Caco-2 (cell line): ENCODE measurements at regions not wholly inside any gene's neighbourhood (a gene's known extent, or its start where the extent isn't known, plus 50 kb on each side); places are given as distances from the start of the nearest gene placed in this dataset.

ENCODE experiments used
- BruUV-seq: library from RNA; stranded (reverse); fragments of 400-500 nt; replicated peaks from 2 replicates; lab custom pipeline; 2021; lab: Mats Ljungman, UMichigan
- CTCF ChIA-PET: fragments of 300-600 bp; sonication (Branson Sonifier 250); formaldehyde crosslinking; loops from one replicate; lab custom pipeline; 2022; ENCODE audit warnings: antibody characterized with exemption; lab: Charles Lee
- POLR2A ChIA-PET: fragments of 300-600 bp; sonication (Branson Sonifier 250); formaldehyde crosslinking; loops from one replicate; lab custom pipeline; 2022; ENCODE audit warnings: antibody characterized with exemption; lab: Charles Lee
- DNase-seq, 2 experiments: peaks; one replicate each; pipeline versions ENCODE4 v3.0.0 to v3.0.0-alpha.2; 2020 to 2022
- H3K27me3 ChIP-seq: replicated peaks from 2 replicates; pipeline ENCODE4 v1.6.0; 2011; ENCODE audit warnings: low read length; ENCODE audit not compliant: control insufficient read depth, insufficient read depth
- H3K36me3 ChIP-seq: 2 replicates; pipeline ENCODE4 v1.5.1; 2011; ENCODE audit warnings: low read length; ENCODE audit not compliant: control insufficient read depth, insufficient read depth
- H3K4me1 ChIP-seq: fragments of 250-450 bp; sonication (Bioruptor Pico); 2 replicates; pipeline ENCODE4 v1.5.1; 2020; ENCODE audit warnings: mild to moderate bottlenecking
- H3K4me3 ChIP-seq: 2 replicates; pipeline ENCODE4 v1.5.1; 2011; ENCODE audit warnings: low read depth, mild to moderate bottlenecking, control low read depth, low read length
- H3K9me3 ChIP-seq: fragments of 250-450 bp; sonication (Bioruptor Pico); 2 replicates; pipeline ENCODE4 v1.5.1; 2020; ENCODE audit warnings: mild to moderate bottlenecking, moderate library complexity
- H3K27ac Mint-ChIP-seq: one replicate; pipeline ENCODE4 v1.8.0; 2022; ENCODE audit warnings: mixed read lengths; ENCODE audit not compliant: unreplicated experiment
- H3K27me3 Mint-ChIP-seq: one replicate; pipeline ENCODE4 v1.8.0; 2022; ENCODE audit warnings: mixed read lengths; ENCODE audit not compliant: insufficient read depth, unreplicated experiment
- H3K36me3 Mint-ChIP-seq: one replicate; pipeline ENCODE4 v1.8.0; 2022; ENCODE audit warnings: mild to moderate bottlenecking, mixed read lengths; ENCODE audit not compliant: insufficient read depth, unreplicated experiment
- H3K4me1 Mint-ChIP-seq: one replicate; pipeline ENCODE4 v1.8.0; 2022; ENCODE audit warnings: low read depth, mixed read lengths; ENCODE audit not compliant: unreplicated experiment
- H3K4me3 Mint-ChIP-seq: one replicate; pipeline ENCODE4 v1.8.0; 2022; ENCODE audit warnings: mild to moderate bottlenecking, moderate library complexity, mixed read lengths; ENCODE audit not compliant: unreplicated experiment
- H3K9me3 Mint-ChIP-seq: one replicate; pipeline ENCODE4 v1.8.0; 2022; ENCODE audit warnings: mixed read lengths; ENCODE audit not compliant: unreplicated experiment
- intact Hi-C: fragments of 100-400 bp; cut with micrococcal nuclease; formaldehyde crosslinking; loops from one replicate; pipeline ENCODE4 v1.10.0; 2022; ENCODE audit not compliant: unreplicated experiment
- TF ChIP-seq, protein P1 (sequence below), 2 experiments: fragments of 200-600 bp in 1 of 2; IDR thresholded peaks; 1 replicate in 1 of 2; 2 replicates in 1 of 2; pipeline versions ENCODE4 v1.5.1 to v1.8.0; 2011 to 2022; ENCODE audit warnings: antibody characterized with exemption in 1 of 2, control low read depth in 1 of 2, inconsistent platforms in 1 of 2, low read depth in 1 of 2, low read length in 1 of 2, mild to moderate bottlenecking in 1 of 2, moderate library complexity in 1 of 2; ENCODE audit not compliant: insufficient read depth in 1 of 2, severe bottlenecking in 1 of 2, unreplicated experiment in 1 of 2

DNA sequence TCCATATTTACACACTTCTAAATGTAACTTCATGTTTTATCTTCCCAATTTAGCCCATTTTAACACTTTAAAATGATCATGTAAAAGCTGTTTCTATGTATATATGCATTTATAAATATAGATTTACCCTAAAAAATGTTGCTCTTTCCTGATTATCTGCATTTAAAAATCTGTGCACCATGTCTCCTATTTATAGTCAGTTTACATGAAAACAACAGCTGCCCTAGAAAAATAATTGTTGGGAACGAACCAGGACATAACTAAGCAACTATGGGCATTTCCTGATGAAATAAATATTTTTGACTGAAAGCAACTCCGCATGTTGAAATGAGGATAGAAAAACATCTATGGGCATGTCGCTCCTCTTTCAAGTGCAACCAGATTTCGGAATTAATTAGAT lies 1368.2 kb downstream of the FAM181B start:
- ChIA-PET CTCF (no interaction called here), POLR2A (no interaction called here)
- H3K9me3 Mint-ChIP-seq, result no peaks in the 10 kb centered on the region

DNA sequence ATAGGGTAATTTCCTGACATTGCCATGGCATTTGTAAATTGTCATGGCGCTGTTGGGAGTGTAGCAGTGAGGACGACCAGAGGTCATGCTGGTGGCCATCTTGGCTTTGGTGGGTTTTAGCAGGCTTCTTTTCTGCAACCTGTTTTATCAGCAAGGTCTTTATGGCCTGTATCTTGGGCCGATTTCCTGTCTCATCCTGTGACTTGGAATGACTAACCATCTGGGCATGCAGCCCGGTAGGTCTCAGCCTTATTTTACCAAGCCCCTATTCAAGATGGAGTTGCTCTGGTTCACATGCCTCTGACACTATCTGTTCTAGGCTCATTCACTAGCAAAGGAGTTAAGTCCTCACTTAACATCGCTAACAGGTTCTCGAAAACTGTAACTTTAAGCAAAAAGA lies 1374.2 kb downstream of the FAM181B start:
- no peak overlapping the region for H3K4me3 Mint-ChIP-seq
- no peaks in the 10 kb centered on the region for H3K4me1 Mint-ChIP-seq
- H3K27me3 ChIP-seq, result no peaks in the 10 kb centered on the region
- TF ChIP-seq, protein P1, sequence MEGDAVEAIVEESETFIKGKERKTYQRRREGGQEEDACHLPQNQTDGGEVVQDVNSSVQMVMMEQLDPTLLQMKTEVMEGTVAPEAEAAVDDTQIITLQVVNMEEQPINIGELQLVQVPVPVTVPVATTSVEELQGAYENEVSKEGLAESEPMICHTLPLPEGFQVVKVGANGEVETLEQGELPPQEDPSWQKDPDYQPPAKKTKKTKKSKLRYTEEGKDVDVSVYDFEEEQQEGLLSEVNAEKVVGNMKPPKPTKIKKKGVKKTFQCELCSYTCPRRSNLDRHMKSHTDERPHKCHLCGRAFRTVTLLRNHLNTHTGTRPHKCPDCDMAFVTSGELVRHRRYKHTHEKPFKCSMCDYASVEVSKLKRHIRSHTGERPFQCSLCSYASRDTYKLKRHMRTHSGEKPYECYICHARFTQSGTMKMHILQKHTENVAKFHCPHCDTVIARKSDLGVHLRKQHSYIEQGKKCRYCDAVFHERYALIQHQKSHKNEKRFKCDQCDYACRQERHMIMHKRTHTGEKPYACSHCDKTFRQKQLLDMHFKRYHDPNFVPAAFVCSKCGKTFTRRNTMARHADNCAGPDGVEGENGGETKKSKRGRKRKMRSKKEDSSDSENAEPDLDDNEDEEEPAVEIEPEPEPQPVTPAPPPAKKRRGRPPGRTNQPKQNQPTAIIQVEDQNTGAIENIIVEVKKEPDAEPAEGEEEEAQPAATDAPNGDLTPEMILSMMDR (IDR thresholded peaks at IDR 0.05; ENCODE audit: insufficient read depth in 1 of 2, low read depth in 1 of 2, low read length in 1 of 2, severe bottlenecking in 1 of 2, unreplicated experiment in 1 of 2), result no peak
- intact Hi-C loops, result no loop called here
- no peaks in the 10 kb centered on the region for H3K36me3 Mint-ChIP-seq
- DNase-seq, result no peak
- H3K9me3 ChIP-seq, result no peaks in the 10 kb centered on the region
- H3K27me3 Mint-ChIP-seq, result no peaks in the 10 kb centered on the region
- ChIA-PET CTCF (no interaction called here), POLR2A (no interaction called here)
- no peak overlapping the region for H3K27ac Mint-ChIP-seq
- no peaks in the 10 kb centered on the region for H3K36me3 ChIP-seq
- H3K4me3 ChIP-seq, result no peak overlapping the region
- BruUV-seq, result no TSS peak
- H3K9me3 Mint-ChIP-seq, result no peaks in the 10 kb centered on the region
- H3K4me1 ChIP-seq, result no peaks in the 10 kb centered on the region

More for the DNA sequence above, 1368.2 kb downstream of the FAM181B start:
- BruUV-seq, result no TSS peak
- no peaks in the 10 kb centered on the region; the same call in 1 of the 2 replicates for H3K9me3 ChIP-seq
- H3K4me3 Mint-ChIP-seq, result no peak overlapping the region
- H3K27ac Mint-ChIP-seq, result no peak overlapping the region
- TF ChIP-seq, protein P1 (IDR thresholded peaks at IDR 0.05; ENCODE audit: insufficient read depth in 1 of 2, low read depth in 1 of 2, low read length in 1 of 2, severe bottlenecking in 1 of 2, unreplicated experiment in 1 of 2), result no peak
- DNase-seq, result no peak
- no peaks in the 10 kb centered on the region for H3K27me3 ChIP-seq
- no peaks in the 10 kb centered on the region for H3K4me1 Mint-ChIP-seq
- no peaks in the 10 kb centered on the region for H3K36me3 Mint-ChIP-seq
- intact Hi-C loops, result no loop called here
- no peaks in the 10 kb centered on the region for H3K4me1 ChIP-seq
- no peak overlapping the region for H3K4me3 ChIP-seq
- no peaks in the 10 kb centered on the region for H3K36me3 ChIP-seq
- H3K27me3 Mint-ChIP-seq, result no peaks in the 10 kb centered on the region

DNA sequence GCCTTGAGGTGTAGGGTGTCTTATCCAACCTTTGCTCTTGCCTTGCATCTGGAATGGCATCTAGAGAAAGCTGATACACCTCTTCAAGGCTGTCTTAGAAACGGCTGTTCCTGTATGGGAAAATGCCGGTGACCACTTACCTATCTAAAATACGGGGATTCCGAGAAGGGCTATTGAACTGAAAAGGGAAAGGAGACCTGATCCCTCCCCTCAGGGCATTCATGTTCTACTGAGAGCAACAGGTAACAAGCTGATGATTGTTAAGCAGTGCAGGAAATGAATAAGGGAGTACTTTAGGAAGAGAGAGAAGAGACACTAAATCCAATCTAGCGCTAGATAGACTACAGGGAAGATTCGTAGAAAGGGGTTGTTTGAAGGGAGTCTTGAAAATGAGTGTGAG lies 1388.1 kb downstream of the FAM181B start:
- DNase-seq, result no peak
- Histone ChIP-seq H3K36me3 (no peaks in the 10 kb centered on the region), H3K9me3 (no peaks in the 10 kb centered on the region), H3K4me3 (no peak overlapping the region), H3K27me3 (no peaks in the 10 kb centered on the region), H3K4me1 (peaks cover 23% of the 10 kb centered on the region)
- no peaks in the 10 kb centered on the region for H3K9me3 Mint-ChIP-seq
- peaks cover 6% of the 10 kb centered on the region for H3K4me1 Mint-ChIP-seq
- no peaks in the 10 kb centered on the region for H3K27me3 Mint-ChIP-seq
- intact Hi-C loops, result no loop called here
- H3K27ac Mint-ChIP-seq, result no peak overlapping the region
- POLR2A ChIA-PET, result no interaction called here
- BruUV-seq, result no TSS peak
- TF ChIP-seq, protein P1 (IDR thresholded peaks at IDR 0.05; ENCODE audit: insufficient read depth in 1 of 2, low read depth in 1 of 2, low read length in 1 of 2, severe bottlenecking in 1 of 2, unreplicated experiment in 1 of 2), result no peak
- CTCF ChIA-PET, result no interaction called here
- no peaks in the 10 kb centered on the region for H3K36me3 Mint-ChIP-seq
- H3K4me3 Mint-ChIP-seq, result no peak overlapping the region
